Esophagus muscularis mucosa (tissue), 4 donors: ENCODE measurements at regions not wholly inside any gene's neighbourhood (a gene's known extent, or its start where the extent isn't known, plus 50 kb on each side); places are given as distances from the start of the nearest gene placed in this dataset.

Experiments
- EP300 ChIP-seq: sonication (generic); formaldehyde crosslinking; IDR thresholded peaks from one replicate; pipeline ENCODE4 v1.6.1; 2017; ENCODE audit warnings: antibody characterized with exemption
- POLR2A ChIP-seq: fragments of 450-650 bp; IDR thresholded peaks from one replicate; pipeline ENCODE4 v1.6.1; 2017; ENCODE audit warnings: antibody characterized with exemption, moderate library complexity, mild to moderate bottlenecking, low read depth
- TF ChIP-seq, protein P1 (sequence below), 3 experiments: fragments of 200-600 bp in 2 of 3; fragments of 450-650 bp in 1 of 3; sonication (generic) in 2 of 3; IDR thresholded peaks; one replicate each; pipeline ENCODE4 v1.5.1; 2017 to 2019; ENCODE audit warnings: antibody characterized with exemption in 3 of 3, mild to moderate bottlenecking in 2 of 3, moderate library complexity in 1 of 3

DNA sequence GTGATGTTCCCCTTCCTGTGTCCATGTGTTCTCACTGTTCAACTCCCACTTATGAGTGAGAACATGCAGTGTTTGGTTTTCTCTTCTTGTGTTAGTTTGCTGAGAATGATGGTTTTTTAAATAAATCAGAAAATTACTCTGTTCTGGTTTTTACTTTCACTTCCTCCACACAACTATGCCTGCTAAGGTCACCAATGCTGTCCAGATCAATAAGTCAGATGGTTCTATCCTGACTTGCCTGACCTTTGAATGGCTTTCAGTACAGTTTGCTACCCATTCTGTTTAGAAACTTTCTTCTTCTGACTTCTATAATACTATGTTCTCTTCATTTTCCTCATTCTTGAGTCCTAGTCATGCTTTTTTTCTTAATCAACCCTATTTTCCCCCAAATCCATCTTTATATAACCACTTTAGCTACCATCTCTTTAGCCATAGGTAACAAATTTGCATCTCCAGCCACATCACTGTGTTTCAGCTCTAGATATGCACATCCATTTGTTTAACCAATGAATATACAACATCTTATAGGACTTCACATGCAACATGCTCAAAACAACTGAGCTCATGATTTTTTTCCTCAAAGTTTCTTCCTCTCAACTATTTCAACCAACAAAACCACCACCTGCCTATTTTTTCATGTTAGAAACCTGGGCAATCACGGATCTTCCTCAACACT lies 58.8 kb upstream of the SLC38A11 start:
- TF ChIP-seq, protein P1, sequence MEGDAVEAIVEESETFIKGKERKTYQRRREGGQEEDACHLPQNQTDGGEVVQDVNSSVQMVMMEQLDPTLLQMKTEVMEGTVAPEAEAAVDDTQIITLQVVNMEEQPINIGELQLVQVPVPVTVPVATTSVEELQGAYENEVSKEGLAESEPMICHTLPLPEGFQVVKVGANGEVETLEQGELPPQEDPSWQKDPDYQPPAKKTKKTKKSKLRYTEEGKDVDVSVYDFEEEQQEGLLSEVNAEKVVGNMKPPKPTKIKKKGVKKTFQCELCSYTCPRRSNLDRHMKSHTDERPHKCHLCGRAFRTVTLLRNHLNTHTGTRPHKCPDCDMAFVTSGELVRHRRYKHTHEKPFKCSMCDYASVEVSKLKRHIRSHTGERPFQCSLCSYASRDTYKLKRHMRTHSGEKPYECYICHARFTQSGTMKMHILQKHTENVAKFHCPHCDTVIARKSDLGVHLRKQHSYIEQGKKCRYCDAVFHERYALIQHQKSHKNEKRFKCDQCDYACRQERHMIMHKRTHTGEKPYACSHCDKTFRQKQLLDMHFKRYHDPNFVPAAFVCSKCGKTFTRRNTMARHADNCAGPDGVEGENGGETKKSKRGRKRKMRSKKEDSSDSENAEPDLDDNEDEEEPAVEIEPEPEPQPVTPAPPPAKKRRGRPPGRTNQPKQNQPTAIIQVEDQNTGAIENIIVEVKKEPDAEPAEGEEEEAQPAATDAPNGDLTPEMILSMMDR (IDR thresholded peaks at IDR 0.05), result no peak
- TF ChIP-seq EP300, result no peak
- TF ChIP-seq POLR2A, result no peak
